ENCODE measurements at regions not wholly inside any gene's neighbourhood (a gene's known extent, or its start where the extent isn't known, plus 50 kb on each side); places are given as distances from the start of the nearest gene placed in this dataset.

GRCh38 chr3:132239587-132239986 lies 77.6 kb upstream of the ACP3 start:
- TF ChIP-seq RAD21 (conservative IDR thresholded peaks at IDR 0.05) (no peak), MXI1 (conservative IDR thresholded peaks at IDR 0.05; ENCODE audit: poor library complexity, severe bottlenecking) (no peak), CTCF (IDR thresholded peaks at IDR 0.05; ENCODE audit: poor library complexity, severe bottlenecking) (no peak), EZH2 (IDR thresholded peaks at IDR 0.05; ENCODE audit: borderline replicate concordance, insufficient read depth, low read length, poor library complexity, severe bottlenecking) (no peak), REST (IDR thresholded peaks at IDR 0.05; ENCODE audit: borderline replicate concordance) (no peak), POLR2AphosphoS5 (IDR thresholded peaks at IDR 0.05) (no peak)

Measured in neural cell (in vitro differentiated cells).